ENCODE measurements at regions not wholly inside any gene's neighbourhood (a gene's known extent, or its start where the extent isn't known, plus 50 kb on each side); places are given as distances from the start of the nearest gene placed in this dataset.

DNA sequence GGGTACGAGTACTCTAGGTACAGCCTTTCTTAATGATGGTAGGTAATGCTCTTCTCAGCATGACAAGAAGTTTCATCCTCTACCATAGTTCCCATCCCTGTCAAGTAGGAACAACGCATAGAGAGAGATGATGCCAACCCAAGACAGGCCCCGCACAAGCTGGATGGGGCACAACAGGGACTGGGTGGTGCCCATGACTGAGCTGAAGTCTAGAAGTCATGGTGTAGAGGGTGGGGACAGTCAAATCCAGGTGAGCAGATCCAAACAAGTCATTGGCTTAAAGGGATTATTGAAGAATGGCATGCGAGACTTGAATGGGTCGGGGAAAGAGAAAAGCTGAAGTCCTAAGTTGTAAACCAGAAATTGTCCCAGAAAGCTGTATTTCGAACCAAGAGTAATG lies 84.2 kb upstream of the MDM1 start:
- no peaks in the 10 kb centered on the region for H3K9me3 ChIP-seq (ENCODE audit: control insufficient read depth, low read depth, low read length)
- H3K4me2 ChIP-seq (ENCODE audit: control insufficient read depth, extremely low read depth, insufficient read depth, low read depth, low read length), result no peak overlapping the region
- FAIRE-seq, result no peak
- H3K36me3 ChIP-seq (ENCODE audit: control insufficient read depth in 2 of 2, extremely low read depth in 1 of 2, insufficient read depth in 2 of 2, low read length in 2 of 2), result no peaks in the 10 kb centered on the region
- no peaks in the 10 kb centered on the region for H3K4me1 ChIP-seq (ENCODE audit: control insufficient read depth, extremely low read depth, insufficient read depth, low read length)
- no peak overlapping the region for H2AFZ ChIP-seq (ENCODE audit: control insufficient read depth, low read length)
- DNase-seq (ENCODE audit: low read depth, low spot score), result no peak
- dilution Hi-C loops (cut with MboI; ENCODE audit: extremely low pct_ligation_motif_present, low sequenced_read_pairs), result no loop called here
- TF ChIP-seq, protein P1, sequence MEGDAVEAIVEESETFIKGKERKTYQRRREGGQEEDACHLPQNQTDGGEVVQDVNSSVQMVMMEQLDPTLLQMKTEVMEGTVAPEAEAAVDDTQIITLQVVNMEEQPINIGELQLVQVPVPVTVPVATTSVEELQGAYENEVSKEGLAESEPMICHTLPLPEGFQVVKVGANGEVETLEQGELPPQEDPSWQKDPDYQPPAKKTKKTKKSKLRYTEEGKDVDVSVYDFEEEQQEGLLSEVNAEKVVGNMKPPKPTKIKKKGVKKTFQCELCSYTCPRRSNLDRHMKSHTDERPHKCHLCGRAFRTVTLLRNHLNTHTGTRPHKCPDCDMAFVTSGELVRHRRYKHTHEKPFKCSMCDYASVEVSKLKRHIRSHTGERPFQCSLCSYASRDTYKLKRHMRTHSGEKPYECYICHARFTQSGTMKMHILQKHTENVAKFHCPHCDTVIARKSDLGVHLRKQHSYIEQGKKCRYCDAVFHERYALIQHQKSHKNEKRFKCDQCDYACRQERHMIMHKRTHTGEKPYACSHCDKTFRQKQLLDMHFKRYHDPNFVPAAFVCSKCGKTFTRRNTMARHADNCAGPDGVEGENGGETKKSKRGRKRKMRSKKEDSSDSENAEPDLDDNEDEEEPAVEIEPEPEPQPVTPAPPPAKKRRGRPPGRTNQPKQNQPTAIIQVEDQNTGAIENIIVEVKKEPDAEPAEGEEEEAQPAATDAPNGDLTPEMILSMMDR (optimal IDR thresholded peaks at IDR 0.05 in 1 of 3, IDR thresholded peaks at IDR 0.05 in 1 of 3, conservative IDR thresholded peaks at IDR 0.05 in 1 of 3; ENCODE audit: extremely low read depth in 1 of 3, insufficient read depth in 2 of 3, low read length in 3 of 3), result no peak
- TF ChIP-seq EZH2 (IDR thresholded peaks at IDR 0.05; ENCODE audit: low read length), result no peak
- H4K20me1 ChIP-seq (ENCODE audit: control insufficient read depth, extremely low read depth, insufficient read depth, low read length), result no peaks in the 10 kb centered on the region
- no peaks in the 10 kb centered on the region for H3K27me3 ChIP-seq (ENCODE audit: control insufficient read depth, extremely low read depth, insufficient read depth, low read length)
- no peak overlapping the region for H3K4me3 ChIP-seq (ENCODE audit: control insufficient read depth in 2 of 3, extremely low read depth in 1 of 3, insufficient read depth in 2 of 3, low read depth in 1 of 3, low read length in 3 of 3)
- H3K27ac ChIP-seq (ENCODE audit: control insufficient read depth, insufficient read depth, low read length), result no peak overlapping the region
- H3K9ac ChIP-seq (ENCODE audit: control insufficient read depth, extremely low read depth, insufficient read depth, low read length), result no peak overlapping the region
- no peaks in the 10 kb centered on the region for H3K79me2 ChIP-seq (ENCODE audit: control insufficient read depth, insufficient read depth, low read length)
- no peaks in the 10 kb centered on the region for H3K9me1 ChIP-seq (ENCODE audit: control insufficient read depth, extremely low read depth, insufficient read depth, low read length)

DNA sequence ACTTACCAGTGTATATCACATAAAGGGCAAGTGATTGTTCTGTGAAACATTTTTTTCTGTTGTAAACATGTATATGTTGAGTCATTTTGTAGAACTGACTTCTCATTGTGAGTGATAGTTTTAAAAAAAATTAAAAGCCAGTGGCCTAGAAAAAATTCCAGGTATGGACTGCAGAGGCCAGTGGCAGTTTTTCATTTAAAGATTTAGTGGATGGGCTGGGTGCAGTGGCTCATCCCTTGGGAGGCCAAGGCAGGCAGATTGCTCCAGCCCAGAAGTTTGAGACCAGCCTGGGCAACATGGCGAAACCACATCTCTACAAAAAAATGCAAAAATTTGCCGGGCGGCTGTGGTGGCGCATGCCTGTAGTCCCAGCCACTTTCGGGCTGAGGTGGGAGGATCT lies 84.7 kb upstream of the MDM1 start:
- no peak overlapping the region for H3K9ac ChIP-seq (ENCODE audit: control insufficient read depth, extremely low read depth, insufficient read depth, low read length)
- no peaks in the 10 kb centered on the region for H3K9me1 ChIP-seq (ENCODE audit: control insufficient read depth, extremely low read depth, insufficient read depth, low read length)
- DNase-seq (ENCODE audit: low read depth, low spot score) (no peak), FAIRE-seq (no peak)
- no peak overlapping the region for H2AFZ ChIP-seq (ENCODE audit: control insufficient read depth, low read length)
- no peaks in the 10 kb centered on the region for H3K79me2 ChIP-seq (ENCODE audit: control insufficient read depth, insufficient read depth, low read length)
- no peaks in the 10 kb centered on the region for H3K27me3 ChIP-seq (ENCODE audit: control insufficient read depth, extremely low read depth, insufficient read depth, low read length)
- H4K20me1 ChIP-seq (ENCODE audit: control insufficient read depth, extremely low read depth, insufficient read depth, low read length), result no peaks in the 10 kb centered on the region
- TF ChIP-seq, protein P1 (optimal IDR thresholded peaks at IDR 0.05 in 1 of 3, IDR thresholded peaks at IDR 0.05 in 1 of 3, conservative IDR thresholded peaks at IDR 0.05 in 1 of 3; ENCODE audit: extremely low read depth in 1 of 3, insufficient read depth in 2 of 3, low read length in 3 of 3), result no peak
- no peak for TF ChIP-seq EZH2 (IDR thresholded peaks at IDR 0.05; ENCODE audit: low read length)
- no peaks in the 10 kb centered on the region for H3K4me1 ChIP-seq (ENCODE audit: control insufficient read depth, extremely low read depth, insufficient read depth, low read length)
- dilution Hi-C loops (cut with MboI; ENCODE audit: extremely low pct_ligation_motif_present, low sequenced_read_pairs), result no loop called here
- no peak overlapping the region for H3K4me3 ChIP-seq (ENCODE audit: control insufficient read depth in 2 of 3, extremely low read depth in 1 of 3, insufficient read depth in 2 of 3, low read depth in 1 of 3, low read length in 3 of 3)
- H3K27ac ChIP-seq (ENCODE audit: control insufficient read depth, insufficient read depth, low read length), result no peak overlapping the region
- no peaks in the 10 kb centered on the region for H3K36me3 ChIP-seq (ENCODE audit: control insufficient read depth in 2 of 2, extremely low read depth in 1 of 2, insufficient read depth in 2 of 2, low read length in 2 of 2)
- no peak overlapping the region for H3K4me2 ChIP-seq (ENCODE audit: control insufficient read depth, extremely low read depth, insufficient read depth, low read depth, low read length)
- H3K9me3 ChIP-seq (ENCODE audit: control insufficient read depth, low read depth, low read length), result no peaks in the 10 kb centered on the region

Measured in keratinocyte (primary cell).